NT2/D1 (cell line): ENCODE measurements at regions not wholly inside any gene's neighbourhood (a gene's known extent, or its start where the extent isn't known, plus 50 kb on each side); places are given as distances from the start of the nearest gene placed in this dataset.

Experiments used
- SUZ12 ChIP-seq: IDR thresholded peaks from 2 replicates; pipeline ENCODE4 v1.6.1; 2011; ENCODE audit not compliant: insufficient read length, insufficient read depth; ENCODE audit errors: extremely low read depth
- YY1 ChIP-seq: IDR thresholded peaks from 2 replicates; pipeline ENCODE4 v1.6.1; 2011; ENCODE audit not compliant: insufficient read length, insufficient read depth
- ZNF274 ChIP-seq: IDR thresholded peaks from 2 replicates; pipeline ENCODE4 v1.6.1; 2011; ENCODE audit warnings: mild to moderate bottlenecking, low read depth, low read length

- TF ChIP-seq ZNF274 (no peak), YY1 (no peak), SUZ12 (no peak)
Observed at GRCh38 chrX:22486296-22486695, 213.6 kb downstream of the CBLL2 start.
